ENCODE measurements at regions not wholly inside any gene's neighbourhood (a gene's known extent, or its start where the extent isn't known, plus 50 kb on each side); places are given as distances from the start of the nearest gene placed in this dataset.
"Not testable (repeated sequence)": the region's sequence is repeated elsewhere in the genome, so short reads cannot be mapped to it uniquely, and the experiment has no call there.

DNA sequence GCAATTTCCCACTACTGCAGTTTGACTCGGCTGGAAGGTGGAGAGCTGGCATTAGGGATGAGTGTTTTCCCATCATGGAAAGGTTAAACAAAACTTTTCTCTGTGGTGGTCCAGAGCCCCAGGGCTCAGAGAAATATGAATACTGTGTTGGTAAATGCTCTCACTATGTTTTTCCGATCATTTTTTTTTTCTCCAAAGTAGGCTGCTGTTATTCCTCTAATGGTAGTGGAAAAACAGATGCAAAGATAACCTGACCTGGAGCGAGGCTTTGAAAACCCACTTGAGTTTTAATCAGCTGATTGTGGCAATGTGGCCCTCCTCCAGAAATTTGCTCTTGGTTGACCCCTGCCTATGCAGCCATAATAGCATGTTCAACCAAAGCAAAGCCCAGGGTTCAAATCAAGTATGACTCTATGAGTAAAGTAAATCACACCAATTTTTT, 320.8 kb upstream of the CTNNB1 start:
- peak overlapping the region; percentile 63 for H3K27ac ChIP-seq (ENCODE audit: low read length)
- no peaks in the 10 kb centered on the region for H3K27me3 ChIP-seq (ENCODE audit: control insufficient read depth in 1 of 2, insufficient read depth in 2 of 2, low read length in 2 of 2)
- H3K9ac ChIP-seq (ENCODE audit: low read length in 2 of 2): peak overlapping the region in 1 of 2 donors; percentile 43
- H3K4me3 ChIP-seq (ENCODE audit: low read length in 2 of 2): peak overlapping the region in 1 of 2 donors; percentile 48
- no peaks in the 10 kb centered on the region for H3K9me3 ChIP-seq (ENCODE audit: control insufficient read depth in 2 of 2, low read length in 2 of 2)
- no peaks in the 10 kb centered on the region for H3K36me3 ChIP-seq (ENCODE audit: control insufficient read depth in 2 of 2, insufficient read depth in 2 of 2, low read length in 2 of 2)
- H3K4me1 ChIP-seq (ENCODE audit: control insufficient read depth, insufficient read depth, low read length): peaks cover 25% of the 10 kb centered on the region

DNA sequence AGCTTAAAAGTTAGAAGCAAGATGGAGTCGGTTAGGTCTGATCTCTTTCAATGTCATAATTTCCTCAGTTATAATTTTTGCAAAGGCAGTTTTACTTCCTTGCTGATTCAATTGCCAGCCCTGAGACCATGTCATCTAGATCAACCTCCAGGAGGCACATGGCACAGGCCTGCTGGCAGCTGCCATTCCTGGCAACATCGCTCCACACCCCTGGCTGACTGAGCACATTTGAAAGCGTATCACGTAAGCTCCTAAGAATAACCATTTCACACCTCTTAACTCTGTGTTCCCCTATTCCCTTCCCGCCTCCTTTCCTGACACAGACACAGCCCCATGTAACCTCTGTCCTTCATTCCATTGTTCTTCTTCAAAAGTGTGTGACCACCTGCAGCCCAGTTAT, 313.9 kb upstream of the CTNNB1 start:
- H3K4me1 ChIP-seq (ENCODE audit: control insufficient read depth, insufficient read depth, low read length): no peaks in the 10 kb centered on the region
- no peak overlapping the region for H3K9ac ChIP-seq (ENCODE audit: low read length in 2 of 2)
- H3K27ac ChIP-seq (ENCODE audit: low read length): no peak overlapping the region
- no peaks in the 10 kb centered on the region for H3K9me3 ChIP-seq (ENCODE audit: control insufficient read depth in 2 of 2, low read length in 2 of 2)
- no peaks in the 10 kb centered on the region for H3K36me3 ChIP-seq (ENCODE audit: control insufficient read depth in 2 of 2, insufficient read depth in 2 of 2, low read length in 2 of 2)
- H3K27me3 ChIP-seq (ENCODE audit: control insufficient read depth in 1 of 2, insufficient read depth in 2 of 2, low read length in 2 of 2): no peaks in the 10 kb centered on the region
- H3K4me3 ChIP-seq (ENCODE audit: low read length in 2 of 2): no peak overlapping the region

DNA sequence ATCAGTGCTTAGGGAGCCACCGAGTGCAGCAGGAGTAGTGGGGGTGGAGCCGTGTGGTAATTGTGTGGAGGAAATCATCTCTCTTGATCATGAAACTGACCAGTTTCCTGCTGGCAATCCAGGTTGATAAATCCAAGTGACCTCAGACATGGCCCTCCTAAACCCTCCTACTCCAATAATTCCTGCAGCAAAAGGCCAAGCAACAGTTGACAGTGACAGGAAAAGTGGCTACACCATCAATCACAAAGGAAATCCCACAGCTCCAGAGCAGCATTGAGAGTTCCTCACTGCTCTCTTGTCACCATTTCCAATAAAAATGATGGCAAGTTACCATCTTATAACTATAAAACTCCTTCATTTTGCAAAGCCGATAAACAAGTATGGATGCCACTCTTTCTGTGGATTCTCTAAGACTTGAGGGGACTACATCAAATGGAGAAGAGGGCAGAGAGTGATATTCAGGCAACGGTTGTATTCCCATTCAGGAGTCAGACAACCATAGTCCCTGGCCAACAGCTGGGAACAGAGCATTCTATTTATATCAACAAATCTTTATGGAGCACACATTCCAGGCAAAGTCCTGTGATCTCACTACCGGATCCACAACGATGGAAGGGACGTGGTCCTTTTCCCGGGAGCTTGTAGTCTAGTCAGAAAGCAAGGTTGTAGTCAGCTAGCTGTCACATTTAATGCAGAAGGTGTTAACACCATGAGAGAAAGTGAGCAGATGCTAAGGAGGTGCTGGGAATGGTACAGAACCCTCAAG, 312.5 kb upstream of the CTNNB1 start:
- Histone ChIP-seq H3K9ac (ENCODE audit: low read length in 2 of 2) (no peak overlapping the region), H3K4me1 (ENCODE audit: control insufficient read depth, insufficient read depth, low read length) (no peaks in the 10 kb centered on the region), H3K27me3 (ENCODE audit: control insufficient read depth in 1 of 2, insufficient read depth in 2 of 2, low read length in 2 of 2) (no peaks in the 10 kb centered on the region), H3K9me3 (ENCODE audit: control insufficient read depth in 2 of 2, low read length in 2 of 2) (no peaks in the 10 kb centered on the region), H3K27ac (ENCODE audit: low read length) (no peak overlapping the region), H3K4me3 (ENCODE audit: low read length in 2 of 2) (no peak overlapping the region), H3K36me3 (ENCODE audit: control insufficient read depth in 2 of 2, insufficient read depth in 2 of 2, low read length in 2 of 2) (no peaks in the 10 kb centered on the region)

DNA sequence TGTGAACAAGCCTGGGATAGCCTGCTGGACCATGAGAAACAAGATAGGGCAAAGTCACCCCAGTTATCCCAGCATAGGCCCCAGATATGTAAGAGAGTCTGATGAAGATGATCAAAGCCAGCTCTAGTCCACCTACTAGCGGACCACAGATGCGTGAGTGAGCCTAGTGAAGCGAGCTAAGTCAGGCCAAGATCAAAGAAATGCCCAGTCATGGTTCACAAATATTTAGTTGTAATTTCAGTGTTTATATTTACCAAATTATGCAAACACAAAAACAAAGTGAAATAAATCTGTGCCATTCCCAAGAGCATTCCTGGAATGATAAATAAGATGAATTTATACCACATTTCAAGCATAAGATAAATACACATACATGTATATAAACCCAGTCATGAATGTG, 308.1 kb upstream of the CTNNB1 start:
- Histone ChIP-seq H3K4me3 (ENCODE audit: low read length in 2 of 2) (no peak overlapping the region), H3K36me3 (ENCODE audit: control insufficient read depth in 2 of 2, insufficient read depth in 2 of 2, low read length in 2 of 2) (no peaks in the 10 kb centered on the region), H3K9ac (ENCODE audit: low read length in 2 of 2) (no peak overlapping the region), H3K27ac (ENCODE audit: low read length) (no peak overlapping the region), H3K9me3 (ENCODE audit: control insufficient read depth in 2 of 2, low read length in 2 of 2) (no peaks in the 10 kb centered on the region), H3K4me1 (ENCODE audit: control insufficient read depth, insufficient read depth, low read length) (no peaks in the 10 kb centered on the region), H3K27me3 (ENCODE audit: control insufficient read depth in 1 of 2, insufficient read depth in 2 of 2, low read length in 2 of 2) (no peaks in the 10 kb centered on the region)

DNA sequence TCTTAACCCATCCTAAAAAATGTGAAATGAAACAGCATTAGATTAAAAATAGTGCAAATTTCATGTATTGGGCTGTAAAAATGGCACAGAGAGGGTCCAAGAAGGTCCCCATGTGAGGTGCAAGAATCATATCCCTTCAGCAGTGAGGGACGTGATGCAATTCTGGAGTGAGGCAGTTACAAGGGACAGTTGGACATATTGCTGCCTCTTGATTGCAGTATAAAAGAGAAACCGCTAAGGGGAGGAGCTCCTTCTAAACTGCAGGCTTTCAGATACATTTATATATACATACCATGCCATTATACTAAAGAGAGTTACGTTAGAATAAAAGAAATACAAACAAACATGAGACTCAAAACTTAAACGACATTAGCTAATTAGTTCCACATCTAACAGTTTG, 304.2 kb upstream of the CTNNB1 start:
- Histone ChIP-seq H3K4me3 (ENCODE audit: low read length in 2 of 2) (no peak overlapping the region), H3K9ac (ENCODE audit: low read length in 2 of 2) (no peak overlapping the region), H3K27me3 (ENCODE audit: control insufficient read depth in 1 of 2, insufficient read depth in 2 of 2, low read length in 2 of 2) (no peaks in the 10 kb centered on the region), H3K4me1 (ENCODE audit: control insufficient read depth, insufficient read depth, low read length) (no peaks in the 10 kb centered on the region), H3K27ac (ENCODE audit: low read length) (no peak overlapping the region), H3K36me3 (ENCODE audit: control insufficient read depth in 2 of 2, insufficient read depth in 2 of 2, low read length in 2 of 2) (no peaks in the 10 kb centered on the region), H3K9me3 (ENCODE audit: control insufficient read depth in 2 of 2, low read length in 2 of 2) (peaks cover 0 to 2% of the 10 kb centered on the region in 2 donors)

DNA sequence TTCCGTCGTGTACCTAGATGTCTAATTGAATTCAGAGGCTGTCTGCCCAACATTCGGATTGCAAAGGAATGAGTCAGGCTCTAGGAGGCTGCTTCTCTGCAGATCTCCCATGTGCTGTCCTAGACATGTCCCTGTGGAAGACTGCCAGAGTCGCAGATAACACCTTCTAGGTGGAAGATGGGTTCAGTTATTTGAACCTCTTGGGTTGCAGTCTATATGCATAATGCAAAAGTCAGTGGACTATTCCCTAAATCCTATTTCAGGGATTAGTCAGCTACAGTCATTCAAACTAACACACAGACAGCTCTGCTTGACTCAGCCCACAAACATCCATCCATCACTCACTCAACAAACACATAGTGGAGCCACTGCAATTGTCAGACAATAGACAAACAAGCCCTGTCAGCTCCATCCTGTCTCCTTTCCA, 300.0 kb upstream of the CTNNB1 start:
- no peaks in the 10 kb centered on the region for H3K4me1 ChIP-seq (ENCODE audit: control insufficient read depth, insufficient read depth, low read length)
- no peak overlapping the region for H3K4me3 ChIP-seq (ENCODE audit: low read length in 2 of 2)
- H3K9ac ChIP-seq (ENCODE audit: low read length in 2 of 2): no peak overlapping the region
- H3K27me3 ChIP-seq (ENCODE audit: control insufficient read depth in 1 of 2, insufficient read depth in 2 of 2, low read length in 2 of 2): no peaks in the 10 kb centered on the region
- no peak overlapping the region for H3K27ac ChIP-seq (ENCODE audit: low read length)
- H3K36me3 ChIP-seq (ENCODE audit: control insufficient read depth in 2 of 2, insufficient read depth in 2 of 2, low read length in 2 of 2): no peaks in the 10 kb centered on the region
- peaks cover 0 to 2% of the 10 kb centered on the region in 2 donors for H3K9me3 ChIP-seq (ENCODE audit: control insufficient read depth in 2 of 2, low read length in 2 of 2)

DNA sequence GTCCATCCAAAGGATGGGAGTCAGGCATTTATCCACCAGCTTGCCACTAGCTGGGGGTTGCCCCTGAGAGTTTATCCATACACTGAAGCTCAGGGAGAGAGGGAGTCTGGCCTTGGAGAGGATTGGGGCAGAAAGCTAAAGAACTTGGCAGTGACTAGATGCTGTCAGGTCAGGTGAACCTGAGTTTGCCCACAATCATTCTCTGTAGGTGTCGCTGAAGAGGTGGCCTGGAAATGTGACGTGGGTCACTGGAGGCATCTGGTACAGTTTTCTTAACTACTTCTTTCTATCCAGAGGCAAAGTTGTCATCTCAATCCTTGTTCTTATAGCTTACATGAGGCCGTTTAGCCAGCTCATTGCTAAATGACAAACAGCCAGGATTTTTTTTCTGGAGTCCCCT, 298.0 kb upstream of the CTNNB1 start:
- Histone ChIP-seq H3K9ac (ENCODE audit: low read length in 2 of 2) (no peak overlapping the region), H3K4me3 (ENCODE audit: low read length in 2 of 2) (no peak overlapping the region), H3K36me3 (ENCODE audit: control insufficient read depth in 2 of 2, insufficient read depth in 2 of 2, low read length in 2 of 2) (no peaks in the 10 kb centered on the region), H3K27ac (ENCODE audit: low read length) (no peak overlapping the region), H3K27me3 (ENCODE audit: control insufficient read depth in 1 of 2, insufficient read depth in 2 of 2, low read length in 2 of 2) (no peaks in the 10 kb centered on the region), H3K9me3 (ENCODE audit: control insufficient read depth in 2 of 2, low read length in 2 of 2) (peaks cover 0 to 2% of the 10 kb centered on the region in 2 donors), H3K4me1 (ENCODE audit: control insufficient read depth, insufficient read depth, low read length) (no peaks in the 10 kb centered on the region)

DNA sequence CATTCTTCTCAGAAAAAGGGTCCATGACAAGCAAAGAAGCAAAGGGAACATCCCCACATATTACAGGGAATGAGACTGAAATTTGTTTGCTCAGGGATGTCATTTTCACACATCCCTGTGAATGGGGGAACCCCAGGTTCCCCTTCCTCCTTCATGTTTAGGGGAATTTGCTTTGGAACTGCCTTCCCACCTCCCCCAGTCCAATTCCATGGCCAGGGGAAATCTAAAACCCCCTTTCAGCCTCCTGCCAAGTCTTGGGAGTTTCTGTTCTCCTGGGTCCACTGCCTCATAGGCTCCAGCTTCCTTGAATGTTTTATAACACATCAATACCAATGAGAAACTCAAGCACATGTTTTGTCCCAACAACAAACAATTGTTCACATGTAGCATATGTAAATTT, 297.5 kb upstream of the CTNNB1 start:
- peaks cover 0 to 2% of the 10 kb centered on the region in 2 donors for H3K9me3 ChIP-seq (ENCODE audit: control insufficient read depth in 2 of 2, low read length in 2 of 2)
- H3K27ac ChIP-seq (ENCODE audit: low read length): no peak overlapping the region
- no peaks in the 10 kb centered on the region for H3K4me1 ChIP-seq (ENCODE audit: control insufficient read depth, insufficient read depth, low read length)
- no peak overlapping the region for H3K9ac ChIP-seq (ENCODE audit: low read length in 2 of 2)
- H3K27me3 ChIP-seq (ENCODE audit: control insufficient read depth in 1 of 2, insufficient read depth in 2 of 2, low read length in 2 of 2): no peaks in the 10 kb centered on the region
- no peak overlapping the region for H3K4me3 ChIP-seq (ENCODE audit: low read length in 2 of 2)
- H3K36me3 ChIP-seq (ENCODE audit: control insufficient read depth in 2 of 2, insufficient read depth in 2 of 2, low read length in 2 of 2): no peaks in the 10 kb centered on the region

DNA sequence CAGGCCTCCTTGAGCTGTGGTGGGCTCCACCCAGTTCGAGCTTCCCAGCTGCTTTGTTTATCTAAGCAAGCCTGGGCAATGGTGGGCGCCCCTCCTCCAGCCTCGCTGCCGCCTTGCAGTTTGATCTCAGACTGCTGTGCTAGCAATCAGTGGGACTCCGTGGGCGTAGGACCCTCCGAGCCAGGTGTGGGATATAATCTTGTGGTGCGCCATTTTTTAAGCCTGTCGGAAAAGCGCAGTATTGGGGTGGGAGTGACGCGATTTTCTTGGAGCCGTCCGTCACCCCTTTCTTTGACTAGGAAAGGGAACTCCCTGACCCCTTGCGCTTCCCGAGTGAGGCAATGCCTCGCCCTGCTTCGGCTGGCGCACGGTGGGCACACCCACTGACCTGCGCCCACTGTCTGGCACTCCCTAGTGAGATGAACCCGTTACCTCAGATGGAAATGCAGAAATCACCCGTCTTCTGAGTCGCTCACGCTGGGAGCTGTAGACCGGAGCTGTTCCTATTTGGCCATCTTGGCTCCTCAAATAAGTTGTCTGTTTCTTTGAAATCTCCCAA, 291.3 kb upstream of the CTNNB1 start:
- H3K4me1 ChIP-seq (ENCODE audit: control insufficient read depth, insufficient read depth, low read length); H3K4me3 ChIP-seq (ENCODE audit: low read length in 2 of 2); H3K9me3 ChIP-seq (ENCODE audit: control insufficient read depth in 2 of 2, low read length in 2 of 2): not testable (repeated sequence)

DNA sequence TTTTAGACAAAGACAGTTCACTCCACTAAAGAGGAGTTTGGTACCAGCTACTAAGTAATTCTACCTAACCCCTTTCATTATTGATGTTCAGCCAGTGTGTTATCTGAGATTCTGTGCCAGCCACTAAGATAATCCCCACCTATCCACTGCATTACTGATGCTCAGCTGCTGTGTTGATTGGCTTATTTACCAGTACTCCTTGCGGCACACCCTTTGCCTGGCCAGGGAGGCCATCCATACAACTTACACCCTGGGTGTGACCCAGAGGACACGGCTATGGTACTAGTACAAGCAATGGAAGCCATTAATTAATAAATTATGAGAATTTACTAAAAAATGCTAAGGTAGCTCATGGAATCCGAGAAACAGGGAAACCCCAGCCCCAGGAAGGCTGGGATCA, 290.7 kb upstream of the CTNNB1 start:
- Histone ChIP-seq H3K27ac (ENCODE audit: low read length) (no peak overlapping the region), H3K36me3 (ENCODE audit: control insufficient read depth in 2 of 2, insufficient read depth in 2 of 2, low read length in 2 of 2) (no peaks in the 10 kb centered on the region), H3K27me3 (ENCODE audit: control insufficient read depth in 1 of 2, insufficient read depth in 2 of 2, low read length in 2 of 2) (peaks cover 0 to 2% of the 10 kb centered on the region in 2 donors), H3K4me1 (ENCODE audit: control insufficient read depth, insufficient read depth, low read length) (peaks cover 7% of the 10 kb centered on the region), H3K4me3 (ENCODE audit: low read length in 2 of 2) (no peak overlapping the region), H3K9me3 (ENCODE audit: control insufficient read depth in 2 of 2, low read length in 2 of 2) (no peaks in the 10 kb centered on the region), H3K9ac (ENCODE audit: low read length in 2 of 2) (no peak overlapping the region)

More for the DNA sequence above, 291.3 kb upstream of the CTNNB1 start:
- not testable (repeated sequence) for H3K9ac ChIP-seq (ENCODE audit: low read length in 2 of 2); H3K27ac ChIP-seq (ENCODE audit: low read length); H3K36me3 ChIP-seq (ENCODE audit: control insufficient read depth in 2 of 2, insufficient read depth in 2 of 2, low read length in 2 of 2); H3K27me3 ChIP-seq (ENCODE audit: control insufficient read depth in 1 of 2, insufficient read depth in 2 of 2, low read length in 2 of 2)

DNA sequence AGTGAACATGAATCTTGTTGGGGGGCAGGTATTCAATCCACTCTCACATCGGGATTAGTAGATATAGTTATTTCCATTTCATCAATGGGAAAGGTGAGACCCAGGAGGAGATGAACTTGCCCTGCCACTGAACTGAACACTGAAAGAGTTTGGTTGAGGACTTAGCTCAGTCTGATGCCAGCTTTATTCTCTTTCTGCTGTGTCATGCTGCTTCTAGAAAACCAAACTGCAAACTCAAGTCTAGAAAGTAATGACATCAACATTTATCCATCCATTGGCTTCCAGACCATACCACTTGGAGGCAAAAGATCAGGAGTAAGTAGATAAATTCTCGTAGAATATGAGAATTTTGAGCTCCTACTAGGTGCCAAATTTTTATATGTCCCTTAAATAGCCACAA, 288.0 kb upstream of the CTNNB1 start:
- Histone ChIP-seq H3K9ac (ENCODE audit: low read length in 2 of 2) (no peak overlapping the region), H3K27ac (ENCODE audit: low read length) (no peak overlapping the region), H3K36me3 (ENCODE audit: control insufficient read depth in 2 of 2, insufficient read depth in 2 of 2, low read length in 2 of 2) (no peaks in the 10 kb centered on the region), H3K27me3 (ENCODE audit: control insufficient read depth in 1 of 2, insufficient read depth in 2 of 2, low read length in 2 of 2) (peaks cover 0 to 2% of the 10 kb centered on the region in 2 donors), H3K4me1 (ENCODE audit: control insufficient read depth, insufficient read depth, low read length) (peaks cover 10% of the 10 kb centered on the region), H3K9me3 (ENCODE audit: control insufficient read depth in 2 of 2, low read length in 2 of 2) (no peaks in the 10 kb centered on the region), H3K4me3 (ENCODE audit: low read length in 2 of 2) (no peak overlapping the region)
